Activated CD4-positive, alpha-beta T cell treated with anti-CD3 and anti-CD28 coated beads, Interleukin-2, amount 50 U/mL, for 24 hours (primary cell): ENCODE measurements at regions not wholly inside any gene's neighbourhood (a gene's known extent, or its start where the extent isn't known, plus 50 kb on each side); places are given as distances from the start of the nearest gene placed in this dataset.
"Not testable (repeated sequence)": the region's sequence is repeated elsewhere in the genome, so short reads cannot be mapped to it uniquely, and the experiment has no call there.

Experiments used
- DNase-seq, 2 donors: peaks; one replicate each; pipeline ENCODE4 v3.0.0-alpha.2; 2020; ENCODE audit warnings: low read depth in 1 of 2, low spot score in 1 of 2

DNA sequence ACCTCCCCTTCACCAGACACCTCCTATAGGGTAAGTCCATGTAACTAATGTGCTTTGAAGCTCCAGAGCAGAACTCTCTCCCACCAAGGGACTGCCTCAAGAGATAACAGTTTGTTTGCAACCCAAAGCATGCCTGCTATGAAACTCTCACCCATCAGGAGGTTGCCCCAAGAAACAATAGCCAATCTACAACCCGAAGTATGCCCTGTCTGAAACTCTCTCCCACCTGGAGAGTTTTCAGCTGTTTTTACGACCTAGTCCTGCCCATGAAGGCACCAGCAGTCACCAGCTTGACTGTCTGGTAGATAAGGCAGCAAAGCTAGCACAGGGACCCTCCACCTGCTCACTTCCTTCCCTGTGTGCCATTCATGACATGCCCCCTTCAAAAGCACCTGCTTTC, 533.9 kb upstream of the CRIM1 start:
- DNase-seq, result no peak

DNA sequence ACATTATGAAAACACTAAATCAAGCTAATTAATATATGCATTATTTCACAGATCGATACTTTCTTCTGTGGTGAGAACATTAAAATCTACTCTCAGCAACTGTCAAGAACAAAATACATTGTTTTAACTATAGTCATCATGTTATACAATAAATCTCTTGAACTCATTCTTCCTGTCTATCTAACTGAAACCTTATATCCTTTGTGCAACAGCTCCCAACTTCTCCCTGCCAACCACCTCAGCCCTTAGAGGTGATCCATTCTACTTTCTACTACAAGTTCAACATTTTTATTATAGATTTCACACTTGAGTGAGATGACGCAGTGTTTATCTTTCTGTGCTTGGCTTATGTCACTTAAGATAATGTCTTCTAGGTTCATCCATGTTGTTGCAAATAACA, 535.2 kb upstream of the CRIM1 start:
- DNase-seq, result no peak

GRCh38 chr2:35819033-35819432, 536.5 kb upstream of the CRIM1 start:
- DNase-seq, result no peak

GRCh38 chr2:35818359-35818758, 537.2 kb upstream of the CRIM1 start:
- DNase-seq, result not testable (repeated sequence)

GRCh38 chr2:35814597-35814996, 541.0 kb upstream of the CRIM1 start:
- DNase-seq, result not testable (repeated sequence)

GRCh38 chr2:35803126-35803525, 552.5 kb upstream of the CRIM1 start:
- no peak for DNase-seq

- DNase-seq, result no peak
Measured at GRCh38 chr2:35794796-35795450, 560.7 kb upstream of the CRIM1 start.

- DNase-seq, result no peak
Measured at GRCh38 chr2:35790292-35790691, 565.3 kb upstream of the CRIM1 start.

DNA sequence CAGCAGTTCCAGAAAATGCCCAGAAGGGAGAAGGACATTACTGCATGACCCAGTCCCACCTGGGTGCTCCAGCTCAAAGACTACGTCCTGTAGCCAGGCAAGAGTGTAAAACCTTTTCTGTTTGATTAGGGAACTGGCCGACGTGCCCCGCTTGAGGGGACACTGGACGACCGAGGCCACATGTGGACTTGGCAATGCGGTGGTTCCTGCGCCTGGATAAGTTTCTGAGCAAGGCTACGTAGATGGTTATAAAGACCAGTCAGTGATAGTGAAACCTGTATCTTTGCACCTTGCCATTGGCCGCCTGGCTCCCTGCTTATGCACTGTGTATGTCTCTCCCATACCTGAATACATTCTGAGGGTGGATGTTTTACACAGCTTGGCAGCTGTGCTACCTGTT, 567.0 kb upstream of the CRIM1 start:
- no peak for DNase-seq

GRCh38 chr2:35787302-35788031, 568.1 kb upstream of the CRIM1 start:
- DNase-seq, result no peak

DNA sequence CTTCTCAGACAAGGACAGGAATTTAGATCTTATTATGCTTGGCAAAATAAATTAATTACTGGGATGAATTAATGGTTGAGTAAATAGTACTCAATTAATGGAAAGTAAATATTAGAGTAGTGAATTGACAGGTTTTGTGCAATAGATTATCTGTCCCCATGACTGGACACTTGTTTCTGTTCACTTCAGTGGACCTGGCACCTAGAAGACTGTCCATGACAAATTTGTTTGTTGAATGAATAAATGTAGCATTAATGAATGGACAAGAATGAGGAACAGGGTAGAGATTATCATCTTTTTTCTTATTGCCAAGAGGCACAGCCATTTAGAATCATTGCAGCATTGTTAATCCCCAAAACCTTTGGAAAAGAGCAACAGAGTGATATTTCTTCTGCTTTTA, 570.0 kb upstream of the CRIM1 start:
- DNase-seq, result no peak

- no peak for DNase-seq
Measured at GRCh38 chr2:35784777-35785176, 570.8 kb upstream of the CRIM1 start.

DNA sequence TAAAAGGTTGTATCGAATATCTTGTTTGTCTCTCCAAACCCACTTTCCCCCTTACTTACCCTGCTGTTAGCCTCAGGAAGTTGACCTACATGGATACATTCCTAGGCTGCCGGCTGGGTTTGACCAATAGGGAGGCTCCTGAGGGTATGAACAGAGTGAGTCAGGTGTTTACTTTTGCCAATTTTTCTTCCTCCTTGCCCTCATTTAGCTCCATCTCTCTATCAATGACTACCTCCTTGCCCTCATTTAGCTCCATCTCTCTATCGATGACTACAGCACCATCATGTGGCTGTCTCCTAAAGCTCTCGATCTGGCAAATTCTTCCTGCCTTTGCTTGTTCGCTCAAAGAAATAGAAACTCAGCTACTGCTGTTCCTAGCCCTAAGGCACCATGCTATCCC, 571.9 kb upstream of the CRIM1 start:
- no peak for DNase-seq

DNA sequence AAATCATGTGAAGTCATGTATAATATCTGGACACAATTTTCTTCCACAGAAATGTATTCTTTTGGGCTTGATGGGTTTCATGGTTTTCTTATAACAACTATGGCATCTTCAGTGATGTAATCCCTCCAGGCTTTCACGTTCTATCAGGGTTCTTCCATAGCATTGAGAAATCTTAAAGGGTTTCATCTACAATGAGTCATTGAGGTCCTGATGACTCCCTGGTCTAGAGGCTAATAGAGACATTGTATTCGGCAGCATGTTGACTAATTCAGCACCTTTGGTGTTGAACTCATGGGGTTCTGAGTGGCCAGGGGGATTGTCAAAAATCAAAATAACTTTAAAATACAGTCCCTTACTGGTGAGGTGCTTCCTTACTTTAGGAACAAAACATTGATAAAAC, 614.0 kb upstream of the CRIM1 start:
- DNase-seq, result no peak

- no peak for DNase-seq
Measured at GRCh38 chr2:35731674-35732073, 623.9 kb upstream of the CRIM1 start.

DNA sequence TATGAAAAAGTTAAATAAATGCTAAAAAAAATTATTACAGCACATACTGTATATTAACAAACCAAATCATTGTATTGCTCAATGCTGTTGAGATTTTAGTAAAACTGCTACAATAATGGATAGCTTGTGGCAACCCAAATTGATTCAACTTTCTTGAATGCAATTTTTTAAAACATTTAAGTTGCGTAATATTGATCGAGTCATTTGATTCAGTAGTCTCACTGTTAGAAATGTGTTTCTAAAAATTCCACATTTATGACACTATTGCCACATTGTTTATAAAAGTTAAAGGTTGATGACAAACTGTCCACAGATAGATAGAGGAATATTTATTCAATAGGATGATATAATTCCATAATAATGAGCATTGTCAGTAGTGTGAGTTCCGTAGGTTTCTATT, 640.7 kb upstream of the CRIM1 start:
- no peak for DNase-seq

DNA sequence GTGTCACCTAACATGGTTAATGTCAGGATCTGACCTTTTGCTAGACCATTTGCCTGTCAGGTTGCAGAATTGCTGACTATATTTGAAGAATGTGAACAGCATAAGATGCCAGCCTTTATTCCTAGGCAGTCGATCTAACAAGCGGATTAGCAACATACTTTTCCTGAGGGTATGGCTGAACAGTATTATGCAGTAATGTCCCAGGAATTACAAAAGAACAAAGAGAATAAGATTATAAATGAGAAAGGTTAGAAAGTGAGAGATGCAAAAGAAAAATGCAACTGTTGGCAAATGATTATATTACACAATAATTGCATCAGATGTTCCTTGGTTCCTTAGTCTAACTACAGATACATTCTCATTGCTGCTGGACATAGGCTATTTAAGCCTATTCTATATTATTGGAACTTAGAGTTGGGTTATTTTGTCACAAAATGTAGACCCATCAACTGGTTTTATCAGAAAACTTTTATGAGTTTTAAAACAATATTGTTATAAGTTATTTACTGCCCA, 647.1 kb upstream of the CRIM1 start:
- no peak for DNase-seq

DNA sequence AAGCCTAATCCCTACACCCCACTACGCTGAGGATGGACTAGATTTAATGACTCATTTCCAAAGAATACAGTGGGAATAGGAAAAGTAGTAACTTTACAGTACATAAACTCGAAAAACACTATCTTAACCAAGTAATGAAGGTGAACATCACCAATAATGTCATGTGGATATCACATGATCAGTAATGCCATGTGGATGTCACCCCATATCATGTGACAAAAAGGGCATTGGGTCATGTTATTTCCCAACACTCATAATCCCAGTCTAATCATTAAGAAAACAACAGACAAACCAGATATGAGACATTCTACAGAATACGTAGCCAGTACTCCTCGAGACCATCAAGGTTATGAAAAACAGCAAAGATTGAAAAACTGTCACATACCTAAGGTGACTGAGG, 667.3 kb upstream of the CRIM1 start:
- DNase-seq, result no peak

- no peak for DNase-seq
Measured at GRCh38 chr2:35651688-35652323, 703.8 kb upstream of the CRIM1 start.

GRCh38 chr2:35614640-35615039, 740.9 kb upstream of the CRIM1 start:
- DNase-seq, result no peak

- DNase-seq, result no peak
Measured at GRCh38 chr2:35606394-35606793, 749.2 kb upstream of the CRIM1 start.

DNA sequence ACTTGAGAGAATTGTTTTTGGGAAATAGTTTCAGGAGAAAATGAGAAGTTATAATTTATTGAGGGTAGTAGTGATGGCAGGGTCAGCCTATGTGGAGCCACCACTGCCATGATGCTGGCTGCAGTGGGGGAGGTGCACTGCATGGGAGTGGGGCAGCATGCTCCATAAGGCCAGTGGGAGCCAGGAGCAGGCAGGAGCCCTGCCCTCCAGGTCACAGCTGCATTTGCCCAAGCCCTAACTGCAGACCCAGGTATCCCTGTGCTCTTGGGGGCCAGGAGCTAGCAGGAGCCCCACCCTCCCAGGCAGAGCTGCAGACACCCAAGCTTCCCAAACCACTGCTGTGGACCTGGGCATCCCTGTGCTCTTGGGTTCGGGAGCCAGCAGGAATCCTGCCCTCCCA, 757.3 kb upstream of the CRIM1 start:
- no peak for DNase-seq
